NCI-H2029 treated with DMSO at 0.1 percent for 48 hours (cell line): ENCODE measurements at regions not wholly inside any gene's neighbourhood (a gene's known extent, or its start where the extent isn't known, plus 50 kb on each side); places are given as distances from the start of the nearest gene placed in this dataset.
"Not testable (repeated sequence)": the region's sequence is repeated elsewhere in the genome, so short reads cannot be mapped to it uniquely, and the experiment has no call there.

Experiments used
- DNase-seq: peaks from one replicate; lab custom pipeline; 2025; lab: John Stamatoyannopoulos, UW

DNA sequence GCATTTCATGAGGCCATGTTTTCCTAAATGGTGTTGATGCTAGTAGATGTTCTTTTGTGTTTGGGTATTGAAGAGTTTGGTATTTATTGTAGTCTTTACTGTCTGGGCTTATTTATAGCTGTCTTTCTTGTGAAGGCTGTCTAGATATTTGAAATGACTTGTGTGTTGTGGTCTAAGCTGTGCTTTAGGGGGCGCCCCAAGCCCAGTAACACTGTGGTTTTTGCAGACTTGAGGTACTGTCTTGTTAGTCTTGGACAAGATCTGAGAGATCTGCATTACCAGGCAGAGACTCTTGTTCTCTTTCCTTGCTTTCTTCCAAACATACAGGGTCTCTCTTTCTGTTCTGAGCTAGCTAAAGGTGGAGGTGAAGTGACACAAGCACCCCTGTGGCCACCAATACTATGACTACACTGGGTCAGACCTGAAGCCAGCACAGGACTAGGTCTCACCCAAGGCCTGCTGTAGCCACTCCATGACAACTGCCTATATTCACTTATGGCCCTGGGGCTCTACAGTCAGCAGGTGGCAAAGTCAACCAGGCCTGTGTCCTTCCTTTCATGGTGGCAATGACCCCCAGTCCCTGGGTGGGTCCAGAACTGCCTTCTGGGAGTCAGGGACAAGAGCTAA, 152.1 kb upstream of the TBC1D5 start:
- no peak for DNase-seq

- DNase-seq, result no peak
These were observed 148.9 kb upstream of the TBC1D5 start for GRCh38 chr3:17891139-17891856.

DNA sequence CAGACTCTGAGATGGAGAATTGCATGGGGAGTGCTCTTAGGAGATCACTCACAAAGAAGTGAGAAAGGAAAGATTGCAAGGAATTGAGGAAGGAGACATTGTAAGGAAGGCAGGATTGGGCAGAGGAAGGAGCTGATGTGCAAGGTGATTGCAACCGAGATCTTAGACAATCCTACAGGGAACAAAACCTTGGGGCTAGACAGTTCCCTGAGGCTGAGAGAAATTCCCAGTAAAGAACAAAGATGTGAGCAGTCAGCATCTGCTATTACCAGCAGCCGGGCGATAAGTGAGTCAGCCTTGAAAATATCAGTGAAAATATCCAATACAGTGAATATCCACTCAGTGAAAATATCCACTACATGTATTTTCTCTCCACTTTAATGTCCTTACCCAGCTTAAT, 143.6 kb upstream of the TBC1D5 start:
- DNase-seq, result no peak

- DNase-seq, result no peak
These were observed 140.6 kb upstream of the TBC1D5 start for GRCh38 chr3:17882981-17883380.

GRCh38 chr3:17877299-17877698, 134.9 kb upstream of the TBC1D5 start:
- DNase-seq, result no peak

DNA sequence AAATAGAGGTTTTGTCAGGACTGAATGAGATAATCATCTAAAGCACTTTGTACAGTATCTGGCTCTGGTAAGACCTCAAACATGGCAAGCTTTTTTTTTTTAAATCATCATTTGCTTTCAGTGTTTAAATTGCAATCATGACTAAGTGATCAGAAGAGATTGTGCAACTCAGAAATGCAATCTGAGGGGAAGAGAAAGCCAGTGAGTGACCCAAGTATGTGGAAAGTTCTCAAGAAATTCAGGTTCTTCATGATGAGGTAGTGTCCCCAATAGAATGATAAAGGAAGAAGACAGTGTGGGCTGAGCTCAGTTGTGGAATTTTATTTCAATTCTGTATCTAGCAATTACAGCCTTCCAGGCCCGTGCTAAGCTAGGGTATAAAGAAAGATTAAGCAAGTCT, 132.2 kb upstream of the TBC1D5 start:
- DNase-seq, result no peak

DNA sequence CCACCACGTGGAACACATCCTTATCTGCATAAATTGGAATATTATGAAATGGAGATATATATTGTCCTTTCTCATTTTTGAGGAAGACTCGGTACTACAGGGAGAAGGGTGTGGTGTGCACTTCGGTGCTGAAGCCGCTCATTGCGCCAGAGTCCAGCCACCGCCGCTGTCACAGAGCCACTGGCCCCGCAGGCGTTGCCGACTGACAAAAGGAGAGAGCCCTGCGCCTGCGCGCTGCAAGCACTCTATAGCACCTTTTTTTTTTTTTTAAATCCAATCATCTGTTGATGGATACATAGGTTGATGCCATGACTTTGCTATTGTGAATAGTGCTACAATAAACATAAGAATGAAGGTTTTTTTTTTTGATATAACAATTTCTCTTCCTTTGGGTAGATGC, 130.0 kb upstream of the TBC1D5 start:
- DNase-seq, result no peak

GRCh38 chr3:17865631-17866030, 123.2 kb upstream of the TBC1D5 start:
- DNase-seq, result no peak

DNA sequence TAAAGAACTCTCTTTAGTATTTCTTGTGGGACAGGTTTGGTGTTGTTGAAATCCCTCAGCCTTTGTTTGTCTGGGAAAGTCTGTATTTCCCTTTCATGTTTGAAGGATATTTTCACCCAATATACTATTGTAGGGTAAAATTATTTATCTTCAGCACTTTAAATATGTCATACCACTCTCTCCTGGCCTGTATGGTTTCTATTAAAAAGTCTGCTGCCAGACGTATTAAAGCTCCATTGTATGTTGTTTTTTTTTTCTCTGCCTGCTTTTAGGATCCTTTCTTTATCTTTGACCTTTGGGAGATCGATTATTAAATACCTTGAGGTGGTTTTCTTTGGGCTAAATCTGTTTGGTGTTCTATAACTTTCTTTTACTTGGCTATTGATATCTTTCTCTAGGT, 119.0 kb upstream of the TBC1D5 start:
- no peak for DNase-seq

DNA sequence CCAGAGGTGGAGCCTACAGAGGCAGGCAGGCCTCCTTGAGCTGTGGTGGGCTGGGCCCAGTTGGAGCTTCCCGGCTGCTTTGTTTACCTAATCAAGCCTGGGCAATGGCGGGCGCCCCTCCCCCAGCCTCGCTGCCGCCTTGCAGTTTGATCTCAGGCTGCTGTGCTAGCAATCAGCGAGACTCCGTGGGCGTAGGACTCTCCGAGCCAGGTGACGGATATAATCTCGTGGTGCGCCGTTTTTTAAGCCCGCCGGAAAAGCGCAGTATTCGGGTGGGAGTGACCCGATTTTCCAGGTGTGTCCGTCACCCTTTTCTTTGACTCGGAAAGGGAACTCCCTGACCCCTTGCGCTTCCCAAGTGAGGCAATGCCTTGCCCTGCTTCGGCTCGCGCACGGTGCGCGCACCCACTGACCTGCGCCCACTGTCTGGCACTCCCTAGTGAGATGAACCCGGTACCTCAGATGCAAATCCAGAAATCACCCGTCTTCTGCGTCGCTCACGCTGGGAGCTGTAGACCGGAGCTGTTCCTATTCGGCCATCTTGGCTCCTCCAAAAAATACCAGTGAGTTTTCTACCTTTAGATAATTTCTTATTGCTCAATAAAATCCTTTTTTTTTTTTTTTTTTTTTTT, 118.5 kb upstream of the TBC1D5 start:
- not testable (repeated sequence) for DNase-seq

GRCh38 chr3:17852217-17852616, 109.8 kb upstream of the TBC1D5 start:
- DNase-seq, result peak; percentile 13

DNA sequence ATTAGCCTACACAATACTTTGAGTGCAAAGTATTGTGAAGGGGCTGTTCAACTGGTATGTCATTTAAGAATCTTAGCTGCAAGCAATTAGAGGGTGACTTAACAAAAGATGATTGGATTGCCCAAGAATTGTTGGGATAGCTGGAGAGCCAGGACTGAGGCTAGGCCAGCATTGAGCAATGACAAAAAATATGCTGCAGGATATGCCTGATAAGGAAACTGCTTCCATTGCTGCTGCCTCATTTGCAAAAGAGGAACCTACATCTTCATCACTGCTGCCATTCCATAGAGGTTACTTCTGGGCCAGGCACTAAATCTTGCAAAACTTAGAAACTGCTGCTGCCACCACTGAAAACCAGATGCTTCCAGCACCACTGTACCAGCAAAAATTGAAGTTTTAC, 108.0 kb upstream of the TBC1D5 start:
- DNase-seq, result no peak

- no peak for DNase-seq
These were observed 105.7 kb upstream of the TBC1D5 start for GRCh38 chr3:17848102-17848501.

DNA sequence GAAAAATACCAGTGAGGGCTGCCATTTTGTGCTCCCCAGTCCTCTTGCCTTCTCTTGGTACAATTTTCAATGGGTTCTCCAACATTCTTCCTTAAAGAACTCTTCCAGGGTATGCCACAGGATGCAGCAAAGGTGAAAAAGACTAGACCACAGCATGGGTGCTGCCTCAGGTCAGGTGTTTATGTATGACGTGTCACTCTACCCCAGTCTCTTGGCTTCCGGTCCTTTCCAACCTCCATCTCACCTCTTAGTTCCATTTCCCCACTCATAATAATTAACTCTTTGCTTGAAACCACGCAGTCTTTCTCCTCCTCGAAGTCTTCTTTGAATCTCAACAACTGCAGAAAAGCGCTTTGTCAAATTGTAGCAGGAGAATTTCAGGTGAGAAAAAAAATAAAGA, 104.7 kb upstream of the TBC1D5 start:
- no peak for DNase-seq

DNA sequence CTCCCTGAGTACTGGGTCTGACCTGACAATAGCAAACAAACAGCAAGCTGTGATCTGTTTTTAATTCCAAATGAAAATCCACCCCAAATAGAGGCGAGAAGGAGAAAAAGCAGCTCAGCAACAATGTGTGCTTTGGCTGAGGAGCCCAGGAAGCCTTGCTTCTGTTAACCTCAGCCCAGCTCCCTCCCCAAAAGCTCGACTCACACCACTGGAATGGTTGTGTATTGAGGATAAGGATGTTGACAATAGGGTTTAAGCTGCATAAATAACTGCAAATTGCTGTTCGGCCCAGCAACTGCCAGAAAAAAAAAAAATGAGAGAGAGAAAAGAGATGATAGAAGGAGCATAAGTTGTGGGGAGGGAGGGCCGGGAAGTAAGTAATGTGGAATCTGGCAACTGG, 104.0 kb upstream of the TBC1D5 start:
- no peak for DNase-seq

DNA sequence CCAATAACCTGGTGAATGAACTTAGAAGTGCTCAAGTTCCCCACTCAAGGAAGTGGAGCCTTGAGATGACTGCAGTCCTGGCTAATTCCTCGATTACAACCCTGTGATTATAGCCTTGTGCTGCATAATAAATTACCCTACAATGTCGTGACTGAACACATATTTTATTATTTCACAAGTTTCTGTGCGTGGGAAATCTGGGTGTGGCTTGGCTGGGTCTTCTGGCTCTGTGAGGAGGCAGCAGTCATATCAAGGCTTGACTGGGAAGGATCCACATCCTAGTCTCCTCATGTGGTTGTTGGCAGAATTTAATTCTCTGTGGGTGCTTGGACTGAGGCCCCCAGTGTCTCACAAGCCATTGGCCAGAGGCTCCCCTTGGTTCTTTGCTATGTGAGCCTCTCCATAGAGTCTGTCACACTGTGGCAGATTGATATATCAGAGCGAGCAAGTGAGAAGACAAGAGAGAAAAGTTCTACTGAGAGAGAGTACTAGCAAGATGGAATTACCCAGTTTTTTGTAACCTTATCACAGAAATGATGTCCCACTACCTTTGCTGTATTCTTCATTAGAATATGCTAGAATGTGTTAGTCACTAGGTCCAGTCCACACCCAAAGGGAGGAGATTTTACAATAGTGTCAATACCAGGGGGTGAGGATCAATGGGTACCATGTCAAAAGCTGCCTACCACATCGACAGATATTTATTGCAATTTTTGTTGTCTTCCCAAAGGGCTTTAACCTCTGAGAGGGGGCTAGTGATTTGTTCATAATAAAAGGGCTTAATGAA, 102.8 kb upstream of the TBC1D5 start:
- DNase-seq, result no peak

- DNase-seq, result no peak
These were observed 101.8 kb upstream of the TBC1D5 start for GRCh38 chr3:17844236-17844635.

GRCh38 chr3:17841190-17841828, 98.9 kb upstream of the TBC1D5 start:
- DNase-seq, result peak; percentile 34

DNA sequence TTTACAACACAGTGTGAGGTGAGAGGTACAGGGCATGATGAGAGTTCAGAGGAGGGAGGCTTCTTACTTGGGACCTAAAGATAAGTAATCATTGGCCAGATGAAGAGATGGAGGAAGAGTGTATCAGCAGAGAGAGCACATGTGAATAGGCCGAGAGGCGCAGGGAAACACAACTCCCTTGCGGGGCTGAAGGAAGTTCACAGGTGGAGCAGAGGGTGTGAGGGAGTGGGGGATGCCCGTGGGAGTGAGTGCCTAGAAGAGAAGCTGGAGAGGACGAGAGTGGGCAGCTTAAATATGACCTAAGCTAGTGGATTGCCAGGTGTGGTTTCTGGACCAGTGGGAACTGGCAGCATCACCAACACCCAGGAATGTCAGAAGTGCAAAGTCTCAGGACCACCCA, 98.2 kb upstream of the TBC1D5 start:
- DNase-seq, result no peak

DNA sequence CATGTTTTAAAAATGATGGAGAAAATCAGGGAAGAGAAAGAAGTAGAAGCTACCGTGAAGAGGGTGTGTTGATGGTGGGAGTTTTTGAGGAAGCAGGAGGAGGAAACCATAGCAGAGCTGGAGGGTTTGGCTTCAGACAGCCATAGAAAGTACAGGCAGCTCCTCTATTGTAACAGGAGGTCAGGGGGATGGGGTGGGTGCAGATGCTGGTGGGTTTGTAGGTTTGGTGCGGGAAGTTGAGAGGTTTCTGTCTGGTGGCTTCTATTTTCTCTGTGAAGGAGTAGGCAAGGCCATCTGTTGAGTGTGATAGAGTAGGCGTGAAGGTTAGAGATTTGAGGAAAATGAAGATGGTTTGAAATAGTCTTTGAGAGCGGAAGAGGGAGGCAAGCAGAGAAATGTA, 97.7 kb upstream of the TBC1D5 start:
- no peak for DNase-seq

DNA sequence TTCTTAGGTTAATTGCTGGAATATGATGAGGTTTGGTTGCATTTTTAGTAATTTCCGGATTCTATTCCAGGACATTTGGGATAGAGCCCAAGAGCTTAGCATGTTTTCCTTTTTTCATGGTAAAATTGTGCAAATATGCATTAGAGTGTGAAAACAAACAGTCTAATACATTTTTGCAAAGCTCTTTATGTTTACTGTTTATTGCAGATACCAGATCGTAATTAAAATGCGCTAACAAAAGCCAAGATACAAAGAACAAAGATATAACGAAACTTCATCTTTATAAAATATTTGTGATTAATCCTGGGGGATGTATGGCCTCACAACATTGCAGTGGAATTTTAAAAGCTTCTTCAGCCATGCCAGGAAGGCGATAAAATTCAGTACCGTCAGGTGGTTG, 94.5 kb upstream of the TBC1D5 start:
- DNase-seq, result no peak

DNA sequence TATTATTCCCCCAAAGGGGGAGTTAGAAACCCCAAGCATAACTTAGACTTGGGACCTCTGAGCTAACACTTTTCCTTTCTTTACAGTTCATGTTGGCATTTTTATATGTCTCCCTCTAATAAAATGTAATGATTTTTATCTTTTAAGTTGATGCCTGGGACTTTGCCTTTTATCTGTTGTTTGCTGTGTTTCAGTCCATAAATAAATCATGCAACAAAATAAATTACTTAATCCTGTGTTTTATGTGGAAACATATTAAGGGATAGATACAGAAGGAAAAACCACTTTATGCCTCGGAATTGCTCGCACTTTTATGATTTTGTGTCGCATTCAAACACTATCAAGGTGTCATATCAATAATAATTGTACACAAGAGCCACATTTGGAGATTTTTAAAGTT, 93.7 kb upstream of the TBC1D5 start:
- no peak for DNase-seq
